PC-9 (cell line): ENCODE measurements at regions not wholly inside any gene's neighbourhood (a gene's known extent, or its start where the extent isn't known, plus 50 kb on each side); places are given as distances from the start of the nearest gene placed in this dataset.

Experiments
- BruUV-seq: library from RNA; stranded (reverse); fragments of 400-500 nt; replicated peaks from 2 replicates; lab custom pipeline; 2021; lab: Mats Ljungman, UMichigan
- CTCF ChIA-PET: fragments of 300-600 bp; sonication (Branson Sonifier 250); formaldehyde crosslinking; loops from one replicate; lab custom pipeline; 2022; ENCODE audit warnings: antibody characterized with exemption; lab: Charles Lee
- POLR2A ChIA-PET: fragments of 300-600 bp; sonication (Branson Sonifier 250); formaldehyde crosslinking; loops from one replicate; lab custom pipeline; 2022; ENCODE audit warnings: antibody characterized with exemption; ENCODE audit not compliant: unreplicated experiment; lab: Charles Lee
- DNase-seq, 2 experiments: peaks; one replicate each; pipeline versions ENCODE4 v3.0.0 to v3.0.0-alpha.2; 2015 to 2022; ENCODE audit warnings: mixed read lengths in 1 of 2
- H2AFZ ChIP-seq: fragments of 200-600 bp; sonication (generic); 2 replicates; pipeline ENCODE4 v1.8.1; 2017; ENCODE audit warnings: antibody characterized with exemption
- H3F3A ChIP-seq: fragments of 200-600 bp; sonication (generic); 2 replicates; pipeline ENCODE4 v1.8.1; 2017; ENCODE audit warnings: antibody characterized with exemption, mild to moderate bottlenecking, low read depth; ENCODE audit not compliant: insufficient read depth
- H3K27ac ChIP-seq: fragments of 200-600 bp; sonication (generic); 2 replicates; pipeline ENCODE4 v1.6.1; 2016; ENCODE audit warnings: mixed run types
- H3K27me3 ChIP-seq: fragments of 200-600 bp; sonication (generic); 2 replicates; pipeline ENCODE4 v1.6.1; 2016; ENCODE audit warnings: low read depth, mixed run types; ENCODE audit not compliant: insufficient read depth
- H3K36me3 ChIP-seq: fragments of 200-600 bp; sonication (generic); 2 replicates; pipeline ENCODE4 v1.6.1; 2016; ENCODE audit warnings: low read depth, mixed run types
- H3K4me1 ChIP-seq: fragments of 200-600 bp; sonication (generic); replicated peaks from 2 replicates; pipeline ENCODE4 v1.6.1; 2016; ENCODE audit warnings: mixed run types; ENCODE audit not compliant: insufficient read depth
- H3K4me2 ChIP-seq: fragments of 200-600 bp; sonication (generic); 2 replicates; pipeline ENCODE4 v1.6.1; 2017; ENCODE audit warnings: mixed run types
- H3K4me3 ChIP-seq: fragments of 200-600 bp; sonication (generic); 2 replicates; pipeline ENCODE4 v1.6.1; 2016; ENCODE audit warnings: mixed run types
- H3K79me2 ChIP-seq: fragments of 200-600 bp; sonication (generic); 2 replicates; pipeline ENCODE4 v1.6.1; 2017; ENCODE audit warnings: low read depth, mixed run types
- H3K9me2 ChIP-seq: fragments of 200-600 bp; sonication (generic); 2 replicates; pipeline ENCODE4 v1.8.1; 2017; ENCODE audit warnings: mild to moderate bottlenecking; ENCODE audit not compliant: insufficient read depth
- H3K9me3 ChIP-seq: fragments of 200-600 bp; sonication (generic); 2 replicates; pipeline ENCODE4 v1.8.1; 2016; ENCODE audit warnings: low read depth; ENCODE audit not compliant: insufficient read depth
- H4K20me1 ChIP-seq: fragments of 200-600 bp; sonication (generic); 2 replicates; pipeline ENCODE4 v1.8.1; 2017; ENCODE audit not compliant: insufficient read depth
- CTCF ChIP-seq: fragments of 200-600 bp; sonication (generic); conservative IDR thresholded peaks from 2 replicates; pipeline ENCODE4 v1.6.1; 2017; ENCODE audit warnings: mixed run types, antibody characterized with exemption, mild to moderate bottlenecking, moderate library complexity
- EZH2 ChIP-seq: fragments of 200-600 bp; sonication (generic); IDR thresholded peaks from 2 replicates; pipeline ENCODE4 v1.8.0; 2017; ENCODE audit warnings: antibody characterized with exemption, low read depth
- intact Hi-C: fragments of 100-400 bp; cut with micrococcal nuclease; formaldehyde crosslinking; loops from one replicate; pipeline ENCODE4 v1.10.0; 2022; ENCODE audit not compliant: unreplicated experiment

DNA sequence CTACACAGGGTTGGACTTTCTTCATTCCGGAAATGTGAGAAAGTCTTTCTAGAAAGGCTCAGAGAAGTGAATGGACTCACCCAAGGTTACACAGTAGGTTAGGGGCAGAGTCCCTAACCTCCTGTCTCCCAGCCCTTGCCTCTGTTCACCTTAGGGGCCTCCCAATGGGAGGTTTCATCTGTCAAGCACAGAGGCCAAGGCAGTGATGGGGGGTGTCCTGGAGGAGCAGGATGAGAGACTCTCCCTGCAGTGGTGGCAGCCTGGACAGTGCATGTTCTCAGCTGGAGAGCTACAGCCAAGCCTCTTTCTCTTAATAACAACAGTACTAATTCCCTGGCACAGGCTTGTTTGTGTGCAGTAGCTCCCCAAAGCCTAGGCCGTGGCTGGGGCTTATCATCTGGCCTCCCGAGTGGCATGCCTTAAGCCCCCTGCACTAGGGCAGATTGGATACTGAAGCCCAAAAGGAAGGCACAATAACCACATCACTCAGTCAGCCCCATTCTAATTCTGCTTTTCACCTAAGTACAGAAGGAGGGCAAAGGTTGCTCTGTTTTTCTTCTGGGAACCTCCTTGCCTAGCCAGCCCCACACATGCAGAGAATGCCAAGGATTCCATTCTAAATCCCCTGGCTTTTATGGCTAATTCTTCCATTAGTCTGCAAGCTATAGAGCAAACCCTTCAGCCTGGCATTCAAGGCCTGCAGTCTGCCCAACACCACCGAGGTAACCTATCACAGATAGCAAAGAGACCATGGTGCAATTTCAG lies 50.2 kb upstream of the XPA start:
- intact Hi-C loops = no loop called here
- H3K9me2 ChIP-seq = no peaks in the 10 kb centered on the region

GRCh38 chr9:97748525-97748924 lies 51.4 kb upstream of the XPA start:
- Histone ChIP-seq H3K9me3 (no peaks in the 10 kb centered on the region), H3K4me1 (peaks cover 16% of the 10 kb centered on the region), H3K79me2 (no peaks in the 10 kb centered on the region), H3K4me2 (no peak overlapping the region), H2AFZ (no peak overlapping the region), H3K27me3 (no peaks in the 10 kb centered on the region), H3K4me3 (no peak overlapping the region), H3K36me3 (no peaks in the 10 kb centered on the region), H3K9me2 (no peaks in the 10 kb centered on the region), H3F3A (no peaks in the 10 kb centered on the region), H4K20me1 (no peaks in the 10 kb centered on the region), H3K27ac (no peak overlapping the region)
- ChIA-PET POLR2A (no interaction called here), CTCF (no interaction called here)
- no TSS peak for BruUV-seq
- DNase-seq = no peak
- intact Hi-C loops = no loop called here
- TF ChIP-seq CTCF = no peak
- TF ChIP-seq EZH2 = no peak

More for the DNA sequence above, 50.2 kb upstream of the XPA start:
- Histone ChIP-seq H3K4me2 (peak overlapping the region; percentile 15; the same call in 1 of the 2 replicates), H2AFZ (no peak overlapping the region), H3K79me2 (no peaks in the 10 kb centered on the region), H3K27me3 (no peaks in the 10 kb centered on the region), H4K20me1 (no peaks in the 10 kb centered on the region), H3K36me3 (no peaks in the 10 kb centered on the region), H3F3A (no peaks in the 10 kb centered on the region), H3K4me3 (no peak overlapping the region), H3K9me3 (no peaks in the 10 kb centered on the region), H3K4me1 (peaks cover 16% of the 10 kb centered on the region), H3K27ac (no peak overlapping the region)
- POLR2A ChIA-PET = interaction anchor here (0.7 kb wide), 1 partner anchor 33 kb away, joined by 3 read pairs; no protein-coding TSS in a partner anchor
- CTCF ChIA-PET = no interaction called here
- DNase-seq = peak in 1 of 2 experiments; percentile 46
- no TSS peak for BruUV-seq
- TF ChIP-seq CTCF (no peak), EZH2 (no peak)

DNA sequence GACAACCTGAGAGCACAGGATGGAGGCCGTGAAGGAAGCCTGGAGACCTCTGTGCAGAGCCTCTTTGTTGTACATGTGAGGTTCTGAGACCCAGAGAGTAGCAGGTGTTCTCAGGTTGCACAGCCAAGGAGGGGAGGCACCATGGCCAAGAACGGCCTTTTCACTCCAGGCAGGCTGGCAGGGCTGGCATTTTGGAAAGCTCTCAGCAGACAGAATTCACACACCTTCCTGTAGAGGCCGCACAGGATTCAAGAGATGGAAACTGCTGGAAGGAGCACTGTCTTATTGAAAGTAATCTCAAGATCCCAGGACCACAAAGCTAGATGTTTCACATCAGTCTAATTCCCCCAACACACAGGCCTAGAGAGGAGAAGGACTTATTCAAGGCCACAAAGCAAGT lies 52.8 kb upstream of the XPA start:
- H4K20me1 ChIP-seq = no peaks in the 10 kb centered on the region
- intact Hi-C loops = no loop called here
- no TSS peak for BruUV-seq
- no peaks in the 10 kb centered on the region for H3K9me3 ChIP-seq
- TF ChIP-seq EZH2 (no peak), CTCF (no peak; the same call in 1 of the 2 replicates)
- H2AFZ ChIP-seq = no peak overlapping the region
- ChIA-PET POLR2A (no interaction called here), CTCF (interaction anchor here (0.6 kb wide), 1 partner anchor 94 kb away, joined by 3 read pairs; no protein-coding TSS in a partner anchor)
- H3K4me3 ChIP-seq = no peak overlapping the region
- no peaks in the 10 kb centered on the region for H3K36me3 ChIP-seq
- H3K27ac ChIP-seq = no peak overlapping the region
- H3K27me3 ChIP-seq = no peaks in the 10 kb centered on the region
- no peaks in the 10 kb centered on the region for H3K79me2 ChIP-seq
- H3K4me1 ChIP-seq = peaks cover 16% of the 10 kb centered on the region
- no peaks in the 10 kb centered on the region for H3F3A ChIP-seq
- no peak overlapping the region for H3K4me2 ChIP-seq
- H3K9me2 ChIP-seq = no peaks in the 10 kb centered on the region
- no peak for DNase-seq
